Iris pigment epithelial cell (primary cell): ENCODE measurements at regions not wholly inside any gene's neighbourhood (a gene's known extent, or its start where the extent isn't known, plus 50 kb on each side); places are given as distances from the start of the nearest gene placed in this dataset.
A peak's percentile ranks its signal among the peaks of the same experiment; 100 is the strongest.
"Not testable (repeated sequence)": the region's sequence is repeated elsewhere in the genome, so short reads cannot be mapped to it uniquely, and the experiment has no call there.

Experiments used
- DNase-seq: peaks from one replicate; pipeline ENCODE4 v3.0.0-alpha.2; 2011; ENCODE audit warnings: low read depth

- no peak for DNase-seq
Observed at GRCh38 chr5:136924490-136924889, 559.1 kb upstream of the TRPC7 start.

GRCh38 chr5:136910625-136911024 lies 545.3 kb upstream of the TRPC7 start:
- no peak for DNase-seq

GRCh38 chr5:136909906-136910305 lies 544.6 kb upstream of the TRPC7 start:
- DNase-seq: no peak

GRCh38 chr5:136907371-136907770 lies 542.0 kb upstream of the TRPC7 start:
- DNase-seq: no peak

- DNase-seq: no peak
Observed at GRCh38 chr5:136906545-136906944, 541.2 kb upstream of the TRPC7 start.

- no peak for DNase-seq
Observed at GRCh38 chr5:136905571-136905970, 540.2 kb upstream of the TRPC7 start.

GRCh38 chr5:136894070-136894469 lies 528.7 kb upstream of the TRPC7 start:
- DNase-seq: no peak

- DNase-seq: no peak
Observed at GRCh38 chr5:136892000-136892399, 526.7 kb upstream of the TRPC7 start.

- no peak for DNase-seq
Observed at GRCh38 chr5:136891175-136891972, 526.0 kb upstream of the TRPC7 start.

GRCh38 chr5:136890431-136891148 lies 525.2 kb upstream of the TRPC7 start:
- DNase-seq: no peak

GRCh38 chr5:136886608-136887007 lies 521.3 kb upstream of the TRPC7 start:
- no peak for DNase-seq

GRCh38 chr5:136864960-136865359 lies 499.6 kb upstream of the TRPC7 start:
- no peak for DNase-seq

- DNase-seq: no peak
Observed at GRCh38 chr5:136856648-136857047, 491.3 kb upstream of the TRPC7 start.

GRCh38 chr5:136853971-136854370 lies 488.6 kb upstream of the TRPC7 start:
- no peak for DNase-seq

- DNase-seq: no peak
Observed at GRCh38 chr5:136840601-136841000, 475.3 kb upstream of the TRPC7 start.

GRCh38 chr5:136836093-136836492 lies 470.7 kb upstream of the TRPC7 start:
- no peak for DNase-seq

GRCh38 chr5:136820848-136821247 lies 455.5 kb upstream of the TRPC7 start:
- no peak for DNase-seq

- DNase-seq: no peak
Observed at GRCh38 chr5:136819526-136820302, 454.4 kb upstream of the TRPC7 start.

GRCh38 chr5:136816327-136816726 lies 451.0 kb upstream of the TRPC7 start:
- no peak for DNase-seq

- no peak for DNase-seq
Observed at GRCh38 chr5:136814619-136815378, 449.5 kb upstream of the TRPC7 start.

GRCh38 chr5:136812270-136812669 lies 446.9 kb upstream of the TRPC7 start:
- not testable (repeated sequence) for DNase-seq

GRCh38 chr5:136811551-136811950 lies 446.2 kb upstream of the TRPC7 start:
- DNase-seq: peak; percentile 59
